SK-N-SH (cell line): ENCODE measurements at regions not wholly inside any gene's neighbourhood (a gene's known extent, or its start where the extent isn't known, plus 50 kb on each side); places are given as distances from the start of the nearest gene placed in this dataset.

Experiments
- CTCF ChIA-PET: fragments of 300-600, 350-600 bp; formaldehyde crosslinking; extraction: SDS; loops from one replicate; lab custom pipeline; 2021; lab: Yijun Ruan, JAX
- POLR2A ChIA-PET: fragments of 350-600 bp; sonication (Branson Sonifier 250); formaldehyde crosslinking; extraction: SDS; loops from one replicate; lab custom pipeline; 2020; ENCODE audit warnings: antibody characterized with exemption, inconsistent platforms; lab: Yijun Ruan, JAX
- DNase-seq: peaks from one replicate; pipeline ENCODE4 v3.0.0; 2012
- H2AFZ ChIP-seq: fragments of 200-600 bp; sonication (generic); 2 replicates; pipeline ENCODE4 v1.8.1; 2016; ENCODE audit warnings: antibody characterized with exemption, mild to moderate bottlenecking, low read depth
- H3F3A ChIP-seq: fragments of 200-600 bp; sonication (generic); replicated peaks from 2 replicates; pipeline ENCODE3; 2016; ENCODE audit warnings: antibody characterized with exemption, mild to moderate bottlenecking; ENCODE audit not compliant: insufficient read depth
- H3K27ac ChIP-seq, 2 experiments: fragments of 200-500 bp in 1 of 2; fragments of 200-600 bp in 1 of 2; sonication (Bioruptor generic) in 1 of 2; sonication (generic), shearing (Covaris generic) in 1 of 2; 2 replicates each; pipeline versions ENCODE4 v1.5.1 to v1.6.1; 2014 to 2016; ENCODE audit warnings: low read depth in 2 of 2, inconsistent platforms in 1 of 2, low read length in 1 of 2, mild to moderate bottlenecking in 1 of 2, mixed read lengths in 1 of 2
- H3K27me3 ChIP-seq: fragments of 200-600 bp; sonication (generic), shearing (Covaris generic); 2 replicates; pipeline ENCODE4 v1.6.1; 2016; ENCODE audit warnings: mixed run types; ENCODE audit not compliant: insufficient read depth
- H3K36me3 ChIP-seq, 2 experiments: fragments of 200-500 bp in 1 of 2; fragments of 200-600 bp in 1 of 2; sonication (Bioruptor generic) in 1 of 2; sonication (generic) in 1 of 2; replicated peaks in 1 of 2; 2 replicates each; pipeline versions ENCODE3 to v1.5.1; 2014 to 2016; ENCODE audit warnings: low read length in 1 of 2, mild to moderate bottlenecking in 1 of 2; ENCODE audit not compliant: insufficient read depth in 2 of 2, control insufficient read depth in 1 of 2
- H3K4me1 ChIP-seq, 2 experiments: fragments of 200-500 bp in 1 of 2; fragments of 200-600 bp in 1 of 2; sonication (Bioruptor generic) in 1 of 2; sonication (generic), shearing (Covaris generic) in 1 of 2; 2 replicates each; pipeline versions ENCODE4 v1.5.1 to v1.6.1; 2014 to 2016; ENCODE audit warnings: low read depth in 1 of 2, low read length in 1 of 2, mixed run types in 1 of 2; ENCODE audit not compliant: insufficient read depth in 2 of 2, control insufficient read depth in 1 of 2
- H3K4me2 ChIP-seq: fragments of 200-600 bp; sonication (generic), shearing (Covaris generic); 2 replicates; pipeline ENCODE4 v1.6.1; 2017; ENCODE audit warnings: mixed run types
- H3K4me3 ChIP-seq, 2 experiments: fragments of 200-500 bp in 1 of 2; fragments of 200-600 bp in 1 of 2; sonication (Bioruptor generic) in 1 of 2; sonication (generic), shearing (Covaris generic) in 1 of 2; 2 replicates each; pipeline versions ENCODE4 v1.5.1 to v1.8.1; 2014 to 2016; ENCODE audit warnings: low read depth in 2 of 2, inconsistent platforms in 1 of 2, low read length in 1 of 2, mild to moderate bottlenecking in 1 of 2, mixed read lengths in 1 of 2, moderate library complexity in 1 of 2
- H3K79me2 ChIP-seq: fragments of 200-600 bp; sonication (generic); 2 replicates; pipeline ENCODE4 v1.8.1; 2017; ENCODE audit warnings: mild to moderate bottlenecking; ENCODE audit not compliant: insufficient read depth
- H3K9ac ChIP-seq: fragments of 200-600 bp; sonication (generic); 2 replicates; pipeline ENCODE4 v1.6.1; 2017; ENCODE audit warnings: mixed run types
- H3K9me2 ChIP-seq: fragments of 200-600 bp; sonication (generic); 2 replicates; pipeline ENCODE4 v1.6.1; 2017; ENCODE audit warnings: mixed run types
- H3K9me3 ChIP-seq: fragments of 200-600 bp; sonication (generic); 2 replicates; pipeline ENCODE4 v1.6.1; 2017; ENCODE audit warnings: mixed run types, mild to moderate bottlenecking, moderate library complexity
- H4K20me1 ChIP-seq: fragments of 200-600 bp; sonication (generic); 2 replicates; pipeline ENCODE4 v1.6.1; 2017; ENCODE audit warnings: mild to moderate bottlenecking, mixed run types; ENCODE audit not compliant: insufficient read depth
- EP300 ChIP-seq, 2 experiments: IDR thresholded peaks; 2 replicates each; pipeline versions ENCODE4 v1.4.0 to v1.6.1; 2012; ENCODE audit warnings: borderline replicate concordance in 1 of 2, low read depth in 1 of 2, low read length in 1 of 2
- FOXM1 ChIP-seq: IDR thresholded peaks from 2 replicates; pipeline ENCODE4 v1.4.0; 2012; ENCODE audit warnings: low read depth, mild to moderate bottlenecking
- GATA2 ChIP-seq: sonication (generic); formaldehyde crosslinking; IDR thresholded peaks from 2 replicates; pipeline ENCODE4 v1.5.0; 2020; ENCODE audit warnings: mild to moderate bottlenecking, missing genetic modification reagents
- JUND ChIP-seq: IDR thresholded peaks from 2 replicates; pipeline ENCODE4 v1.4.0; 2012
- NFIC ChIP-seq: IDR thresholded peaks from 2 replicates; pipeline ENCODE4 v1.4.0; 2012; ENCODE audit warnings: borderline replicate concordance
- PBX3 ChIP-seq: IDR thresholded peaks from 2 replicates; pipeline ENCODE4; 2012
- RAD21 ChIP-seq: IDR thresholded peaks from 2 replicates; pipeline ENCODE4 v1.6.1; 2012; ENCODE audit warnings: mild to moderate bottlenecking, low read length
- RCOR1 ChIP-seq: fragments of 150-350 bp; IDR thresholded peaks from 2 replicates; pipeline ENCODE4 v1.6.1; 2017; ENCODE audit warnings: antibody characterized with exemption, low read length
- USF1 ChIP-seq: IDR thresholded peaks from 2 replicates; pipeline ENCODE4 v1.4.0; 2012; ENCODE audit warnings: low read depth, borderline replicate concordance
- USF2 ChIP-seq: fragments of 150-350 bp; IDR thresholded peaks from 2 replicates; pipeline ENCODE4 v1.6.1; 2017; ENCODE audit warnings: antibody characterized with exemption, low read length, low read depth, borderline replicate concordance
- YY1 ChIP-seq: IDR thresholded peaks from 2 replicates; pipeline ENCODE4 v1.4.0; 2012; ENCODE audit warnings: low read depth, mild to moderate bottlenecking
- WGBS: methylation state at CpG from one replicate; pipeline ENCODE4 v1.1.6; 2017; ENCODE audit warnings: low lambda C conversion rate; 5-methylcytosine and 5-hydroxymethylcytosine counted together

GRCh38 chr15:58303236-58303635 is 128.6 kb upstream of the LIPC start:
- no peaks in the 10 kb centered on the region for H3F3A ChIP-seq
- H3K36me3 ChIP-seq, result no peaks in the 10 kb centered on the region
- H3K4me1 ChIP-seq, result peaks cover 0 to 9% of the 10 kb centered on the region in 2 experiments; a peak in 3 of 4 replicates
- H2AFZ ChIP-seq, result no peak overlapping the region
- no peaks in the 10 kb centered on the region for H3K79me2 ChIP-seq
- H3K27me3 ChIP-seq, result no peaks in the 10 kb centered on the region
- no peak overlapping the region for H3K4me2 ChIP-seq
- TF ChIP-seq YY1 (no peak), USF2 (no peak), NFIC (no peak), RCOR1 (no peak), RAD21 (no peak), PBX3 (no peak)
- 86% methylated on average over 6 of the region's 6 CpGs for WGBS
- ChIA-PET POLR2A (no interaction called here), CTCF (interaction anchor here (0.7 to 1.6 kb wide), 2 partner anchors 9 to 15 kb away, joined by 3 to 4 read pairs; no protein-coding TSS in a partner anchor)
- H4K20me1 ChIP-seq, result no peaks in the 10 kb centered on the region
- no peak overlapping the region for H3K27ac ChIP-seq
- H3K9me2 ChIP-seq, result no peaks in the 10 kb centered on the region
- no peak overlapping the region for H3K9ac ChIP-seq
- DNase-seq, result no peak
- no peaks in the 10 kb centered on the region for H3K9me3 ChIP-seq
- H3K4me3 ChIP-seq, result no peak overlapping the region

- no peak for TF ChIP-seq USF1
- TF ChIP-seq JUND, result no peak
- TF ChIP-seq EP300 (IDR thresholded peaks at IDR 0.05; ENCODE audit: borderline replicate concordance in 1 of 2, low read depth in 1 of 2, low read length in 1 of 2), result peak in 1 of 2 experiments; percentile 20; a peak in 1 of 4 replicates
- TF ChIP-seq GATA2 (CRISPR knock-in tag), result peak; percentile 49
- TF ChIP-seq FOXM1, result no peak
- TF ChIP-seq, all 33 proteins: peak for 2
- Histone ChIP-seq H3K9ac (no peak overlapping the region), H3K4me1 (peaks cover 0 to 9% of the 10 kb centered on the region in 2 experiments; a peak in 3 of 4 replicates), H3K9me3 (no peaks in the 10 kb centered on the region), H3K4me3 (no peak overlapping the region), H3K27me3 (no peaks in the 10 kb centered on the region), H3F3A (no peaks in the 10 kb centered on the region), H3K27ac (peak overlapping the region in 1 of 2 experiments; percentile 88; a peak in 2 of 4 replicates), H2AFZ (peak overlapping the region; percentile 57; the same call in 1 of the 2 replicates), H3K79me2 (no peaks in the 10 kb centered on the region), H3K4me2 (no peak overlapping the region), H3K36me3 (no peaks in the 10 kb centered on the region), H3K9me2 (no peaks in the 10 kb centered on the region), H4K20me1 (no peaks in the 10 kb centered on the region)
- ChIA-PET POLR2A (no interaction called here), CTCF (interaction anchor here (1.0 to 1.3 kb wide), 2 partner anchors 79 to 115 kb away, joined by 3 to 4 read pairs; no protein-coding TSS in a partner anchor)
- WGBS, result 58% methylated on average over 4 of the region's 4 CpGs
- peak; percentile 75 for DNase-seq
These were observed 125.0 kb upstream of the LIPC start for GRCh38 chr15:58306591-58307312.
